DLD1 (cell line): ENCODE measurements at regions not wholly inside any gene's neighbourhood (a gene's known extent, or its start where the extent isn't known, plus 50 kb on each side); places are given as distances from the start of the nearest gene placed in this dataset.
"Not testable (repeated sequence)": the region's sequence is repeated elsewhere in the genome, so short reads cannot be mapped to it uniquely, and the experiment has no call there.

Experiments used
- in situ Hi-C: cut with HindIII; loops from 2 replicates; pipeline ENCODE4 v1.10.0; 2017; ENCODE audit warnings: low sequenced_read_pairs

DNA sequence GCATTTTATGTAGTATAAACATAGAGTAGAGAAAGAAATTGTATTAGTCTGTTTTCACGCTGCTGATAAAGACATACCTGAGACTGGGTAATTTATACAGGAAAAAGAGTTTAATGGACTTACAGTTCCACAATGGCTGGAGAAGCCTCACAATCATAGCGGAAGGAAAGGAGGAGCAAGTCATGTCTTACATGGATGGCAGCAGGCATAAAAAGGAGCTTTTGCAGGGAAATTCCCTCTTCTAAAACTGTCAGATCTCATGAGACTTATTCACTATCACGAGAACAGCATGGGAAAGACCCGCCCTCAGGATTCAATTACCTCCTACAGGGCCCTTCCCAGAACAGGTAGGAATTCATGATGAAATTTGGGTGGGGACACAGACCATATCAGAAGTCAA, 98.1 kb downstream of the ARRDC3 start:
- in situ Hi-C loops: not testable (repeated sequence)

- in situ Hi-C loops: no loop called here
Measured at GRCh38 chr5:91283899-91284298, 99.2 kb downstream of the ARRDC3 start.

DNA sequence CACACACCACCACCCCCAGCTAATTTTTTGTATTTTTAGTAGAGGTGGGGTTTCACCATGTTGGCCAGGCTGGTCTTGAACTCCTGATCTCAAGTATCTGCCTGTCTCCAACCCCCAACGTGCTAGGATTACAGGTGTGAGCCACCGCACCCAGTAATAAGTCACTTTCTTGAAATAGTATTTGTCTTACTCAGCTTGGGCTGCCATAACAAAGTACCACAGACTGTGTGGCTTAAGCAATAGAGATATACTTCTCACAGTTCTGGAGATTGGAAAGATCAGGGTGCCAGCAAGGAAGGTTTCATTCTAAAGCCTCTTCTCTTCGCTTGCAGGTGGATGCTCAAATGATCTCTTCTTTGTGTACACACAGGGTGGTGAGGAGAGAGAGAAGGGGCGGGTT, 99.8 kb downstream of the ARRDC3 start:
- in situ Hi-C loops: no loop called here

GRCh38 chr5:91282210-91282609, 100.9 kb downstream of the ARRDC3 start:
- in situ Hi-C loops: no loop called here

GRCh38 chr5:91281401-91281800, 101.7 kb downstream of the ARRDC3 start:
- in situ Hi-C loops: no loop called here

DNA sequence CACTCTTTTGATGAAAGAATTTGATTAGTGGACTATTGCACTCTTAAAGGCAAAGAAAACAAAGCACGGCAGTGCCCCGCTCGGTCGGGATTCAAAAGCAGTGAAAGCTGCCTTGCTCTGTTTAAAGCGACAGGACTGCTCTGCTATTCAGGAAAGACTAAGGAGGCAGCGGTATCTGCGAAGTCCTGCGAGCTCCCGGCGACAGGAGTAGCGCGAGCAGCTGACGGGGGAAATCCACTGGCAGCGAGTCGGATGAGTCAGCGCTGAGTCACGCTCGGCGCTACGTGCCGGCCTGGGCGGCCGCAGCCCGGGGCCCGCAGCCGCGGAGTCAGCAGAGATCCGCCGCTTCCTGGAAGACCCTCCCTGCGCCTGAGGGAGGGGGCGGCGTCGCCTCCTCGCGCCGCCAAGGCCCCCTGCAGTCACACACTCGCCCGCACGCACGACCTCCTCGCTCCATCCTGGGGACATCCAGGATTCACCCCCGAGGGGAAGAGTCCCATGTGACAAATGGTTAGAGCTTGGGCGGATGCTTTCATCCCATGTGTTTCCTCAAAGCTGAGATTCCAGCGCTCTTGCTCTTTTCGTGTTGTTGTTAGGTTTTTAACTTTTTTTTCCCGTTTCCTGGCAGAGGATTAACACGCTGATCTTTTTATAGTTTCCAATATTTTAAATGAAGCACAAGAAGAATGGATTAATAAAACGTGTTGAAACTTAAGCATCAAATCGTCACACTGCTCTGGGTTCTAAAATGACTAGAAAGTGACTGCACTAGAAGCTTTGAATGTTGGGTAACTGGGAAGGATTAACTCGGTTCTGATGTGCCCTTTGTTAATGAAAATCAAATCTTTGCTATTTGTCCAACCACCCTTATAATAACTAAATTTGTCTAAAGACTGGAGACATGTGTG, 102.5 kb downstream of the ARRDC3 start:
- in situ Hi-C loops: no loop called here

GRCh38 chr5:91277840-91278239, 105.3 kb downstream of the ARRDC3 start:
- in situ Hi-C loops: no loop called here

- in situ Hi-C loops: no loop called here
Measured at GRCh38 chr5:91277093-91277626, 106.0 kb downstream of the ARRDC3 start.

DNA sequence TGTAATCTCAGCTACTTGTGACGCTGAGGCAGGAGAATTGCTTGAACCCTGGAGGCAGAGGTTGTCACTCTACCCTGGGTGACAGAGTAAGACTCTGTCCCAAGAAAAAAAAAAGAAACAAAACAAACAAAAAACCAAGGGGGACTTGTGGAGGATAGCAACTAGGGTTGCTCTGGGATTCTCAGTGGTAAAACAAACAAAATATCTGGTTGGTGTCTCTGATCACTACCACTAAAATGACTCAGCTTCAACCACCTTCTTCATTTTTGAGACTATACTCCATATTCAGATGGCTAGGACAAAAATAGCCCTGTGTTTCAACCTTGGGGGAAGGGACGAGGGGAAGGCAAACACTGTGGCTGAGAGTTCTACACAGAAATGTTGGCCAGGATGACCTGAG, 110.3 kb downstream of the ARRDC3 start:
- in situ Hi-C loops: no loop called here

DNA sequence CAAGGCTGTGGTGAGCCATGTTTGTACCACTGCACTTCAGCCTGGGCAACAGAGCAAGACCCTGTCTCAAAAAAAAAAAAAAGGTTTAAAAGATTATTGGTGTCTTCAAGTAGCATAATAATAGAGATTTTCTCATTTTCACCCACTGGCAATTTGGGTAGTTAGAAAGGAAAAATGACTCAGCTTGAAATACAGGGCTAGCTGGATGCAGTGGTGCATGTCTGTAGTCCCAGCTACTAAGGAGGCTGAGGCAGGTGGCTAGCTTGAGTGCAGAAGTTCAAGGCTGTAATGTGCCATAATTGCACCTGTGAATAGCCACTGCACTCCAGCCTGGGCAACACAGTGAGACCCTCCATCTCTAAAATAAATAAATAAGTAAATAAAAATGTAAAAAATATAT, 111.1 kb downstream of the ARRDC3 start:
- in situ Hi-C loops: no loop called here

GRCh38 chr5:91269198-91269597, 113.9 kb downstream of the ARRDC3 start:
- in situ Hi-C loops: no loop called here

- in situ Hi-C loops: no loop called here
Measured at GRCh38 chr5:91266184-91266705, 116.9 kb downstream of the ARRDC3 start.

- in situ Hi-C loops: no loop called here
Measured at GRCh38 chr5:91264311-91265051, 118.6 kb downstream of the ARRDC3 start.

GRCh38 chr5:91263898-91264297, 119.2 kb downstream of the ARRDC3 start:
- in situ Hi-C loops: no loop called here

- in situ Hi-C loops: no loop called here
Measured at GRCh38 chr5:91257301-91257700, 125.8 kb downstream of the ARRDC3 start.

- in situ Hi-C loops: no loop called here
Measured at GRCh38 chr5:91256142-91256524, 127.0 kb downstream of the ARRDC3 start.

- in situ Hi-C loops: no loop called here
Measured at GRCh38 chr5:91255396-91256141, 127.5 kb downstream of the ARRDC3 start.

- in situ Hi-C loops: no loop called here
Measured at GRCh38 chr5:91252916-91253315, 130.2 kb downstream of the ARRDC3 start.

DNA sequence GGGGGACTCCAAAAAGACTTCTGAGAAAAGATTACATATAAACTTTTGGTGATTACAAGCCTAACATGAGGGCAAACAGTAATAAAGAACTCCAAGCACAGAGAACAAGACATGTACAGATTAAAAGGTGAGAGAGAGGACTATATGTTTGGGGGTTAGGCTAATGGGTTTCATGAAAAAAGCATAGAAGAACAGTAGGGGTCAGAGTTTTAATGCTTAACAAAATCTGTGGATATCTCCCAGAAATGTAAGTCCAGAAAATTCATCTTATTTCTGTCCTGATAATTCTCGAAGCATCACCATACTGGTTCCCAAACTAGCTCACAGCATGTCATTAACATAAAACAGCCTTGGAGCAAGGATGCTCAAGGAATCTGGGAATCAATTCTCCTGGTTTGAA, 137.2 kb downstream of the ARRDC3 start:
- in situ Hi-C loops: no loop called here

- in situ Hi-C loops: no loop called here
Measured at GRCh38 chr5:91245074-91245452, 138.1 kb downstream of the ARRDC3 start.
